Neural progenitor cell (in vitro differentiated cells): ENCODE measurements at regions not wholly inside any gene's neighbourhood (a gene's known extent, or its start where the extent isn't known, plus 50 kb on each side); places are given as distances from the start of the nearest gene placed in this dataset.

Experiments used
- DNase-seq: peaks from one replicate; pipeline ENCODE4 v3.0.0-alpha.2; 2016; ENCODE audit warnings: low spot score
- H2AFZ ChIP-seq: fragments of 200-600 bp; sonication (generic); replicated peaks from 2 replicates; pipeline ENCODE4 v1.6.1; 2016; ENCODE audit warnings: antibody characterized with exemption
- H3F3A ChIP-seq: fragments of 200-600 bp; sonication (generic); 2 replicates; pipeline ENCODE4 v1.6.1; 2016; ENCODE audit warnings: antibody characterized with exemption, low read depth
- H3K27ac ChIP-seq: fragments of 200-600 bp; sonication (generic); 2 replicates; pipeline ENCODE4 v1.5.1; 2016; ENCODE audit warnings: mild to moderate bottlenecking
- H3K27me3 ChIP-seq: fragments of 200-600 bp; sonication (generic); 2 replicates; pipeline ENCODE4 v1.6.1; 2016; ENCODE audit warnings: mild to moderate bottlenecking, moderate library complexity
- H3K36me3 ChIP-seq: fragments of 200-600 bp; sonication (generic); 2 replicates; pipeline ENCODE4 v1.5.1; 2016
- H3K4me1 ChIP-seq: fragments of 200-600 bp; sonication (generic); 2 replicates; pipeline ENCODE4 v1.6.1; 2016; ENCODE audit warnings: mixed run types
- H3K4me2 ChIP-seq: fragments of 200-600 bp; sonication (generic); 2 replicates; pipeline ENCODE4 v1.6.1; 2016
- H3K4me3 ChIP-seq: fragments of 200-600 bp; sonication (generic); 2 replicates; pipeline ENCODE4 v1.5.1; 2016
- H3K79me2 ChIP-seq: fragments of 200-600 bp; sonication (generic); 2 replicates; pipeline ENCODE4 v1.6.1; 2016; ENCODE audit warnings: low read depth
- H3K9ac ChIP-seq: fragments of 200-600 bp; sonication (generic); 2 replicates; pipeline ENCODE4 v1.6.1; 2016
- H3K9me3 ChIP-seq: fragments of 200-600 bp; sonication (generic); 2 replicates; pipeline ENCODE4 v1.5.1; 2016; ENCODE audit warnings: low read depth
- H4K20me1 ChIP-seq: fragments of 200-600 bp; sonication (generic); 2 replicates; pipeline ENCODE4 v1.6.1; 2016; ENCODE audit warnings: low read depth
- H3K27ac Mint-ChIP-seq: 3 replicates; pipeline ENCODE4 v1.8.0; 2021; ENCODE audit warnings: mixed read lengths
- H3K27me3 Mint-ChIP-seq: 2 replicates; pipeline ENCODE4 v1.8.0; 2022; ENCODE audit warnings: low read depth, mild to moderate bottlenecking, inconsistent platforms, moderate library complexity, mixed read lengths; ENCODE audit not compliant: insufficient read depth
- H3K36me3 Mint-ChIP-seq: 3 replicates; pipeline ENCODE4 v1.8.0; 2021; ENCODE audit warnings: mixed read lengths
- H3K4me1 Mint-ChIP-seq: 3 replicates; pipeline ENCODE4 v1.8.0; 2021; ENCODE audit warnings: mixed read lengths
- H3K4me3 Mint-ChIP-seq: 3 replicates; pipeline ENCODE4 v1.8.0; 2021; ENCODE audit warnings: mild to moderate bottlenecking, moderate library complexity, mixed read lengths
- H3K9me3 Mint-ChIP-seq: 3 replicates; pipeline ENCODE4 v1.8.0; 2020; ENCODE audit warnings: mixed read lengths
- EZH2 ChIP-seq: fragments of 200-600 bp; sonication (generic); IDR thresholded peaks from 2 replicates; pipeline ENCODE4 v1.6.1; 2017; ENCODE audit warnings: antibody characterized with exemption, mild to moderate bottlenecking, moderate library complexity
- EZH2phosphoT487 ChIP-seq: fragments of 200-600 bp; sonication (generic); IDR thresholded peaks from 2 replicates; pipeline ENCODE4 v1.6.1; 2017; ENCODE audit warnings: antibody characterized with exemption
- TF ChIP-seq, protein P1 (sequence below): fragments of 200-600 bp; sonication (generic); IDR thresholded peaks from 2 replicates; pipeline ENCODE4 v1.5.1; 2017; ENCODE audit warnings: antibody characterized with exemption, mild to moderate bottlenecking

DNA sequence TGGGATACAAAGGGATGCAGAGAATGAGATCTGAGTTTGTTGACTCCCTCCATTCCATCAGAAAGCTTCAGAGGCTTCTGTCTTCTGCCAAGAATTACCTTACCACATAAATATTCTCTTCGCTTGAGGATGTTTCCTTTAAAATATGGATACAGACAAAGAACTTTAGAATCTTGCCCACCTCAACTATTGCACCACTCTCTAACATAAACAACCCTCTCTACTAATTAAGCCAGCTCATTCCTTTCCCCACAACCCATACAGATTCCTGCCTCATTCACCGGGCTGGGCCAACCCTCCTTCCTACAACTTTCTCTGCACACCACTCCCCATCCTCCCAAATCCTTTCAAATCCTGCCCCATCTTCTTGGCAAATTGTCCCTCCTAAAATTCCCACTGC lies 315.8 kb downstream of the RAB28 start:
- Mint-ChIP-seq H3K4me3 (no peak overlapping the region), H3K27me3 (no peaks in the 10 kb centered on the region), H3K9me3 (no peaks in the 10 kb centered on the region), H3K27ac (no peak overlapping the region), H3K36me3 (no peaks in the 10 kb centered on the region), H3K4me1 (peaks cover 14% of the 10 kb centered on the region)
- TF ChIP-seq EZH2: no peak
- TF ChIP-seq, protein P1, sequence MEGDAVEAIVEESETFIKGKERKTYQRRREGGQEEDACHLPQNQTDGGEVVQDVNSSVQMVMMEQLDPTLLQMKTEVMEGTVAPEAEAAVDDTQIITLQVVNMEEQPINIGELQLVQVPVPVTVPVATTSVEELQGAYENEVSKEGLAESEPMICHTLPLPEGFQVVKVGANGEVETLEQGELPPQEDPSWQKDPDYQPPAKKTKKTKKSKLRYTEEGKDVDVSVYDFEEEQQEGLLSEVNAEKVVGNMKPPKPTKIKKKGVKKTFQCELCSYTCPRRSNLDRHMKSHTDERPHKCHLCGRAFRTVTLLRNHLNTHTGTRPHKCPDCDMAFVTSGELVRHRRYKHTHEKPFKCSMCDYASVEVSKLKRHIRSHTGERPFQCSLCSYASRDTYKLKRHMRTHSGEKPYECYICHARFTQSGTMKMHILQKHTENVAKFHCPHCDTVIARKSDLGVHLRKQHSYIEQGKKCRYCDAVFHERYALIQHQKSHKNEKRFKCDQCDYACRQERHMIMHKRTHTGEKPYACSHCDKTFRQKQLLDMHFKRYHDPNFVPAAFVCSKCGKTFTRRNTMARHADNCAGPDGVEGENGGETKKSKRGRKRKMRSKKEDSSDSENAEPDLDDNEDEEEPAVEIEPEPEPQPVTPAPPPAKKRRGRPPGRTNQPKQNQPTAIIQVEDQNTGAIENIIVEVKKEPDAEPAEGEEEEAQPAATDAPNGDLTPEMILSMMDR: no peak
- TF ChIP-seq EZH2phosphoT487: no peak
- no peaks in the 10 kb centered on the region for H3F3A ChIP-seq
- DNase-seq: no peak
- no peaks in the 10 kb centered on the region for H3K9me3 ChIP-seq
- H3K9ac ChIP-seq: no peak overlapping the region
- no peaks in the 10 kb centered on the region for H3K79me2 ChIP-seq
- H4K20me1 ChIP-seq: no peaks in the 10 kb centered on the region
- H2AFZ ChIP-seq: no peak overlapping the region
- no peaks in the 10 kb centered on the region for H3K27me3 ChIP-seq
- H3K27ac ChIP-seq: no peak overlapping the region
- no peak overlapping the region for H3K4me3 ChIP-seq
- no peak overlapping the region for H3K4me2 ChIP-seq
- H3K36me3 ChIP-seq: no peaks in the 10 kb centered on the region
- H3K4me1 ChIP-seq: peaks cover 6% of the 10 kb centered on the region

DNA sequence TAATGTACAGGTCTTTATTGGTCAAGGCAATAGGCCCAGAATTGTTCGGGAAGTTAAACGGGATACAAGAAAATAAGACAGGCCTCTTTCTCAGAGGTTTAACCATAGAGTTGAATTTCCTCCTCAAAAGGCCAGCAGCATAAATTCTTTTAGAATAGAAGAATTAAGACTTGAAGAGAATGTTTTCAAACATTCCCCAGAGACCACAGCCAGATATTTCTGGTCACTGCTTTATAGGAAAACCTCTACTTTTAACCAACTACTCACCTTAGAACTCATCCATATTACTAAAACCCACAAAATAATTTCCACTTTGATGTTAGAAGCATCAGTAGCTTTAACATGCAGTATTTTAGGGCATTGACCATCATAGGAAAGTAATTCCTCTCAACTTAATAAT lies 317.9 kb downstream of the RAB28 start:
- H2AFZ ChIP-seq: no peak overlapping the region
- TF ChIP-seq EZH2phosphoT487 (no peak), EZH2 (no peak)
- TF ChIP-seq, protein P1: no peak
- no peak for DNase-seq
- Mint-ChIP-seq H3K9me3 (no peaks in the 10 kb centered on the region), H3K4me1 (peaks cover 14% of the 10 kb centered on the region), H3K27ac (no peak overlapping the region), H3K27me3 (peaks cover 2% of the 10 kb centered on the region), H3K4me3 (no peak overlapping the region), H3K36me3 (no peaks in the 10 kb centered on the region)
- no peak overlapping the region for H3K9ac ChIP-seq
- H3K9me3 ChIP-seq: no peaks in the 10 kb centered on the region
- no peaks in the 10 kb centered on the region for H3K79me2 ChIP-seq
- no peaks in the 10 kb centered on the region for H4K20me1 ChIP-seq
- H3K36me3 ChIP-seq: no peaks in the 10 kb centered on the region
- H3K4me3 ChIP-seq: no peak overlapping the region
- H3K4me1 ChIP-seq: peaks cover 6% of the 10 kb centered on the region
- H3K4me2 ChIP-seq: no peak overlapping the region
- H3F3A ChIP-seq: no peaks in the 10 kb centered on the region
- H3K27ac ChIP-seq: no peak overlapping the region
- H3K27me3 ChIP-seq: no peaks in the 10 kb centered on the region

DNA sequence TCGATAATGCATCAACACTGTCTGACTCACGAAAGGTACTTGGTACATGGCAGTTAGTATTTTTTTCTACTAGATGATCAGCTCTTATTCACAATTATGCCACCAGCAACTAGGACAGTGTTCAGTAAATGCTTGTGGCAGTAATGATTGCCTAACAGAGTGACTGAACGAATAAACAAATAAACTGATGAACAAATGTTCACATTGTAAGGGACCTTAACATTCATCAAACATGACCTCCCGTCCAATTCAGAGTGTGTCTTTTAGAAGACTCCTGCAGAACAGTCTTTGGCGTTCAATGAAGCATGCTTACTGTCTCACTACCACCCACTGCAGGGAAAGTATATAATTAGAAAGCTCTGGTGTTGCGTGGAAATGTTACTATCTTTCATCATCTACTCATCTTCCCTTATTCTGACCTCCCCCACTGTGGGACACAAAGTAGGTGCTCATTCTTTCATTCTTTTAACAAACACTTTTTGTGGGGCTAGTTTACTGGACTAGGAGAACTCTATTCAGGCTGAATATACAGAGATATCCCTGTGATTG lies 319.3 kb downstream of the RAB28 start:
- Histone ChIP-seq H3K36me3 (no peaks in the 10 kb centered on the region), H3F3A (no peaks in the 10 kb centered on the region), H3K9ac (no peak overlapping the region), H4K20me1 (no peaks in the 10 kb centered on the region), H3K79me2 (no peaks in the 10 kb centered on the region), H3K4me3 (no peak overlapping the region), H3K4me1 (peaks cover 6% of the 10 kb centered on the region), H3K4me2 (no peak overlapping the region), H3K9me3 (no peaks in the 10 kb centered on the region), H2AFZ (no peak overlapping the region), H3K27me3 (no peaks in the 10 kb centered on the region), H3K27ac (no peak overlapping the region)
- Mint-ChIP-seq H3K9me3 (no peaks in the 10 kb centered on the region), H3K4me3 (no peak overlapping the region), H3K36me3 (no peaks in the 10 kb centered on the region), H3K4me1 (peaks cover 10% of the 10 kb centered on the region), H3K27me3 (peaks cover 2% of the 10 kb centered on the region), H3K27ac (no peak overlapping the region)
- TF ChIP-seq EZH2: no peak
- TF ChIP-seq, protein P1: no peak
- no peak for DNase-seq
